AG09319 (cell line): ENCODE measurements at regions not wholly inside any gene's neighbourhood (a gene's known extent, or its start where the extent isn't known, plus 50 kb on each side); places are given as distances from the start of the nearest gene placed in this dataset.

Experiments
- DNase-seq: peaks from one replicate; pipeline ENCODE4 v3.0.0-alpha.2; 2010; ENCODE audit warnings: low read depth; ENCODE audit errors: extremely low read depth
- CTCF ChIP-seq: IDR thresholded peaks from 2 replicates; pipeline ENCODE4 v1.5.1; 2011; ENCODE audit warnings: low read depth, mild to moderate bottlenecking, inconsistent platforms, low read length, moderate library complexity

DNA sequence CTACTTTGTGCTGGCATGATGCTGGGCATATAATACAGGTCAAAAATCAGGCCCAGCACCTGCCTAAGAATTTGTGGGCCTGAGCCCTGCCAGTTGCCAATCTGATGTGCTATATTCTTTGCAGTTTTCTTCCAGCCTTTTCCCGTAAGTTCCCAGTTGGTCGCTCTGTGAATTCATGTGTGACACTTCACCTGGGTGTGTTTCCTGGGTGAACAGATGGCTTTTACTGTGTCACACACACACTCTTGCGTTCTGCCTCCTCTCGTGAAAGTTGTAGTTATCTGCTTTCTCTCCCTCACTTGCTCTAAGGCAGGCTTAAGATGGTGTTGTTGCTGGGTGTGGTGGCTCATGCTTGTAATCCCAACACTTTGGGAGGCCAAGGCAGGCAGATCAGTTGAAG is 153.5 kb upstream of the DMRT1 start:
- no peak for DNase-seq
- TF ChIP-seq CTCF = no peak

GRCh38 chr9:690517-691111 is 150.9 kb upstream of the DMRT1 start:
- TF ChIP-seq CTCF = no peak
- no peak for DNase-seq

- TF ChIP-seq CTCF = no peak
- no peak for DNase-seq
Measured at GRCh38 chr9:691825-692400, 149.6 kb upstream of the DMRT1 start.

DNA sequence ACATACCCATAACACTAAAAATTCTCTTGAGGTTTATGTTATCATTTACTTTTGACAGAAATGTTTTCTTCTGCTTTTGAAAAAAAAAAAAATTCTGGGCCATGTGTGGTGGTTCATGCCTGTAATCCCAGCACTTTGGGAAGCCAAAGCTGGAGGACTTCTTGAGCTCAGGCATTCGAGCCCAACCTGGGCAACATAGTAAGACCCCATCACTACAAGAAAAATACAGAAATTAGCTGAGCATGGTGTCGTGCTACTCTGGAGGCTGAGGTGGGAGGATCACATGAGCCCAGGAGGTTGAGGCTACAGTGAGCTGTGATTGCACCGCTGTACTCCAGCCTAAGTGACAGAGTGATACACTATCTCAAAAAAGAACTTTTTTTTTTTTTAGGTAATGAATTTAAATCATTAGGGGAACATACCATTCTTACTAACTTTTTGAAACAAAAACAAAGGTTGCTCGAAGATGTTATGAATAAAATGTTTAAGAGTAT is 148.8 kb upstream of the DMRT1 start:
- no peak for TF ChIP-seq CTCF
- DNase-seq = no peak

DNA sequence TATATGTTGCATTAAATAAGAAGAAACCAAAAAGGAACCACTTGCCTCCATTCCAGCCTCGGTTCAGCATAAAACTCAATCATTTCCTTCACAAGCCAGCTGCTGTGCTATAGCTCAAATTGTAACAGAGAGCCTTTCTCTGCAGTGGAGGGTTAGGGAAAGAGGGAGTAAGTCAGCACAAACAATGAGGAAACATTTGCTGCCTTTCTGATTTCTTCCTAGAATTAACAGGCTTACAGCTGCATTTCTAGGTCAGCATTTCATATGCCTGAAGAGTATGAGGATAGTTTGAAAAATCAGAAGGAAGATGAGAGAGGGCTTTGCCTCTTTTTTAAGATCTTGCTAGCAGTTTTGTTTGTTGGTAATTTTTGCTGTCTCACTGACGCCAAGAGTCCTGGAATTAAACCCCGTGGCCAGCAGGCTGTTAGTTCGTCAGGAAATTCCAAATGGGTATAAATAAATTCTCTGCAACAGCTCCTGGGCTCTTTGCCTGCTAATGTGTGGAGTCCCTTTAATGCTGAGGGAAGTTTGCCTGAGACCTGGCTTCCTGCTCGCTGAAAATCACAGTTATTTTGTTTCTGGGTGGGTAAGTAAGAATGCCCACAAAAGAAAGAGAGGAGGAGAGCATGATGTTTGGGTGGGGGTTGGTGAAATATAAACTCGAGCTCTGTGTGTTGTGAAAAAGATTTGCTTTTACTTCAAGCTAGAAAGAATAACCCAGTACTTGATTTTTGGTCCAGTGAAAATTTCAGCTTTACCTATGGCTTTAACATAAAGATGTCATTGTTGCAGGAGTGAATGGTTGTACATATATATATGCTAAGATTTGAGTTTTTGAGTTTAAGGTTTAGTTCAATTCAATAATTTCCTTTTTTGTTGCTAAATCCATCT is 148.1 kb upstream of the DMRT1 start:
- DNase-seq = no peak
- no peak; the same call in none of the 2 replicates for TF ChIP-seq CTCF

GRCh38 chr9:694092-694402 is 147.4 kb upstream of the DMRT1 start:
- DNase-seq = no peak

More at GRCh38 chr9:694092-694402, 147.4 kb upstream of the DMRT1 start:
- no peak for TF ChIP-seq CTCF
